Loucy (cell line): ENCODE measurements at regions not wholly inside any gene's neighbourhood (a gene's known extent, or its start where the extent isn't known, plus 50 kb on each side); places are given as distances from the start of the nearest gene placed in this dataset.

Source experiments
- H2AFZ ChIP-seq: fragments of 200-600 bp; sonication (generic); 2 replicates; pipeline ENCODE4 v1.6.0; 2016; ENCODE audit warnings: antibody characterized with exemption, mild to moderate bottlenecking, low read length, moderate library complexity
- H3F3A ChIP-seq: fragments of 200-600 bp; 2 replicates; pipeline ENCODE4 v1.6.0; 2016; ENCODE audit warnings: antibody characterized with exemption, low read depth, mild to moderate bottlenecking
- H3K27me3 ChIP-seq: fragments of 200-600 bp; sonication (generic); 2 replicates; pipeline ENCODE4 v1.6.1; 2014; ENCODE audit warnings: low read length, mild to moderate bottlenecking; ENCODE audit not compliant: insufficient read depth, poor library complexity, severe bottlenecking
- H3K36me3 ChIP-seq: fragments of 200-600 bp; sonication (generic); 2 replicates; pipeline ENCODE4 v1.6.1; 2016; ENCODE audit warnings: low read length; ENCODE audit not compliant: insufficient read depth
- H3K4me1 ChIP-seq: fragments of 200-600 bp; sonication (generic); 2 replicates; pipeline ENCODE4 v1.5.1; 2014; ENCODE audit warnings: low read length, mild to moderate bottlenecking; ENCODE audit not compliant: insufficient read depth, poor library complexity, severe bottlenecking
- H3K4me2 ChIP-seq: fragments of 200-600 bp; sonication (generic); 2 replicates; pipeline ENCODE4 v1.6.0; 2014; ENCODE audit warnings: antibody characterized with exemption, low read length, low read depth, mild to moderate bottlenecking; ENCODE audit not compliant: poor library complexity, severe bottlenecking
- H3K4me3 ChIP-seq: fragments of 200-600 bp; sonication (generic); 2 replicates; pipeline ENCODE4 v1.5.1; 2014; ENCODE audit warnings: low read length, mild to moderate bottlenecking, mixed read lengths; ENCODE audit not compliant: poor library complexity, severe bottlenecking
- H3K79me2 ChIP-seq: fragments of 200-600 bp; sonication (generic); 2 replicates; pipeline ENCODE4 v1.6.1; 2014; ENCODE audit warnings: low read length; ENCODE audit not compliant: insufficient read depth
- H3K9ac ChIP-seq: fragments of 200-600 bp; sonication (generic); 2 replicates; pipeline ENCODE4 v1.6.0; 2014; ENCODE audit warnings: mild to moderate bottlenecking, low read depth, low read length, moderate library complexity; ENCODE audit not compliant: poor library complexity, severe bottlenecking
- H3K9me2 ChIP-seq: fragments of 200-600 bp; sonication (generic); replicated peaks from 2 replicates; pipeline ENCODE4 v1.6.1; 2016; ENCODE audit warnings: low read depth, low read length, mixed read lengths
- H3K9me3 ChIP-seq: fragments of 200-600 bp; sonication (generic); 2 replicates; pipeline ENCODE4 v1.6.1; 2014; ENCODE audit warnings: mild to moderate bottlenecking, antibody characterized with exemption, low read length, low read depth; ENCODE audit not compliant: insufficient read depth
- H4K20me1 ChIP-seq: fragments of 200-600 bp; sonication (generic); 2 replicates; pipeline ENCODE4 v1.6.0; 2014; ENCODE audit warnings: antibody characterized with exemption, low read length, mild to moderate bottlenecking; ENCODE audit not compliant: insufficient read depth, poor library complexity, severe bottlenecking
- EZH2phosphoT487 ChIP-seq: fragments of 200-600 bp; IDR thresholded peaks from 2 replicates; pipeline ENCODE4 v1.6.1; 2018; ENCODE audit warnings: antibody characterized with exemption, mild to moderate bottlenecking, moderate library complexity, borderline replicate concordance
- TF ChIP-seq, protein P1 (sequence below): fragments of 200-600 bp; sonication (generic); conservative IDR thresholded peaks from 2 replicates; pipeline ENCODE4 v1.5.1; 2014; ENCODE audit warnings: mild to moderate bottlenecking, antibody characterized with exemption, low read length

DNA sequence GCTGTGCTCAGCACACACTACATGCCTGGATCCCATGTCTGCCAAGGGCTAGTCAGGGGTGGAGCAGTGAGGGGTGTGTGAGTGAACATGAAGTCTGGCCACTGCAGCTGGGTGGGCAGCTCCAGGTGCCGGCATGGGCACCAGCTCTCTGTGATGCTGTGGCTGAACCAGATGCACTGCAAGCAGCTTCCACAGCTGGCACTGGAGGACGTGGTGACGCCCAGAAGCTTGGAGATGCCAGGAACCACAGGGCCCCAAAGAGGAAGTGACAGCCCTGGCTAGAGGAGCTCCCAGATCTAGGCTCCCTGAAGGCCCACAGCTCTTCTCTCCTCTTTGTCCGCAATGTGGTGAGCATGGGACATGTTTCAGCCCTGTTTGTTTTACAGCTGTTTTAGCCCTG, 776.3 kb upstream of the POU3F3 start:
- Histone ChIP-seq H3K27me3 (no peaks in the 10 kb centered on the region), H3K4me1 (no peaks in the 10 kb centered on the region), H3K9me2 (no peaks in the 10 kb centered on the region), H2AFZ (no peak overlapping the region), H3F3A (no peaks in the 10 kb centered on the region), H3K4me2 (no peak overlapping the region), H3K9ac (no peak overlapping the region), H3K4me3 (no peak overlapping the region), H4K20me1 (no peaks in the 10 kb centered on the region), H3K36me3 (no peaks in the 10 kb centered on the region), H3K9me3 (no peaks in the 10 kb centered on the region), H3K79me2 (no peaks in the 10 kb centered on the region)
- TF ChIP-seq, protein P1, sequence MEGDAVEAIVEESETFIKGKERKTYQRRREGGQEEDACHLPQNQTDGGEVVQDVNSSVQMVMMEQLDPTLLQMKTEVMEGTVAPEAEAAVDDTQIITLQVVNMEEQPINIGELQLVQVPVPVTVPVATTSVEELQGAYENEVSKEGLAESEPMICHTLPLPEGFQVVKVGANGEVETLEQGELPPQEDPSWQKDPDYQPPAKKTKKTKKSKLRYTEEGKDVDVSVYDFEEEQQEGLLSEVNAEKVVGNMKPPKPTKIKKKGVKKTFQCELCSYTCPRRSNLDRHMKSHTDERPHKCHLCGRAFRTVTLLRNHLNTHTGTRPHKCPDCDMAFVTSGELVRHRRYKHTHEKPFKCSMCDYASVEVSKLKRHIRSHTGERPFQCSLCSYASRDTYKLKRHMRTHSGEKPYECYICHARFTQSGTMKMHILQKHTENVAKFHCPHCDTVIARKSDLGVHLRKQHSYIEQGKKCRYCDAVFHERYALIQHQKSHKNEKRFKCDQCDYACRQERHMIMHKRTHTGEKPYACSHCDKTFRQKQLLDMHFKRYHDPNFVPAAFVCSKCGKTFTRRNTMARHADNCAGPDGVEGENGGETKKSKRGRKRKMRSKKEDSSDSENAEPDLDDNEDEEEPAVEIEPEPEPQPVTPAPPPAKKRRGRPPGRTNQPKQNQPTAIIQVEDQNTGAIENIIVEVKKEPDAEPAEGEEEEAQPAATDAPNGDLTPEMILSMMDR: no peak
- no peak for TF ChIP-seq EZH2phosphoT487

DNA sequence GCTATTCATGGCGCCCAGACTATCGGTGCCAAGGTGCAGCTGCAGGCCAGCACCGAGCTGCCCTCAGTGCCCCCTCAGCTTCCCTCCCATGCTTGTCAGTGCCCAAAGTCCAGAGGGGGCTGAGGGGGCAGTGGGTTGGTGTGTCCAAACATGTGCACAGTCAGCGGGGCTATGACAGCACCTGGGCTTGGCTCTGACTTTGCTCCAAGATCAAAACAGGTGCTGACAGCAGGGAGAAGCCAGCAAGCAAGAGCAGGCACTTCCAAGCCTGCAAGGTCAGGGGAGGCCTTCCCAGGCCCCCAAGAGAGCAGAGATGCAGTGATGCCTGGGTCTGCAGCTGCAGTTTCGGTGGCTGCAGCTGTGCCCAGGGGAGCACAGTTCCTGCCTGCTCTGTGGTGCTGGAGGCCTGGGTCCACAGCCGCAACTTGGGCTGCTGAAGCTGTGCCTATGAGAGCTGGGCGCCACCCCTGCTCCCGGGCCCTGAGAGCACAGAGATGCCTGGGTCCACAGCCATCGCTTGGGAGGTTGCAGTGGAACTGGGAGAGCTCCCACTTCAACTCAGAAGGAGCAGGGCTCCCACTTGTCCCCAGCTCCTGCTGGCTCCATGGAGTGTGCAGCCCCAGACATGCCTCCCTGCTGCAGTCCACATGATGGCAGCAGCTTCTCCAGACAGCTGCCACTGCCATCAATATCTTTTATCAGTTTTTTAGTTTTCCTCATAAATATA, 775.3 kb upstream of the POU3F3 start:
- Histone ChIP-seq H4K20me1 (no peaks in the 10 kb centered on the region), H3K27me3 (no peaks in the 10 kb centered on the region)

DNA sequence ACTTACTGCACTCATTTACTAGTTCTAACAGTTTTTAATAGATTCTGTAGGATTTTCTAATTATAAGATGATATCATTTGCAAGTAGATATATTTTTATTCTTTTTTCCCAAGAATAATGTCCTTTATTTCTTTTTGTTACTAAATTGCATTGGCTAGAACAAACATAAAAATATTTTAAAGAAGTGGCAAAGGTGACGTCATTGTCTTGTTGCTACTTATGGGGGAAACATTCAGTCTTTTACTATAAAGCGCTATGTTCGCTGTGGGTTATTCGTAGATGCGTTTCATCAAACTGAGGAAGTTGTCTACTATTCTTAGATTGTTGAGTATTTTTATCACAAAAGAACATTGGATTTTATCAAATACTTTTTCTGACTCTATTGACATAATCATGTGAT, 765.2 kb upstream of the POU3F3 start:
- 0 out of 2 replicates have a peak, but pooled peaks cover 4% of the 10 kb centered on the region for H3K9me3 ChIP-seq
- H3K36me3 ChIP-seq: no peaks in the 10 kb centered on the region
- no peaks in the 10 kb centered on the region for H3K4me1 ChIP-seq
- no peak overlapping the region for H3K4me3 ChIP-seq
- no peaks in the 10 kb centered on the region; the same call in 1 of the 2 replicates for H3K9me2 ChIP-seq
- no peaks in the 10 kb centered on the region for H3F3A ChIP-seq
- no peaks in the 10 kb centered on the region for H3K79me2 ChIP-seq
- no peak overlapping the region for H3K4me2 ChIP-seq
- TF ChIP-seq, protein P1: no peak
- TF ChIP-seq EZH2phosphoT487: no peak
- no peak overlapping the region for H2AFZ ChIP-seq
- H3K27me3 ChIP-seq: no peaks in the 10 kb centered on the region
- H4K20me1 ChIP-seq: no peaks in the 10 kb centered on the region
- H3K9ac ChIP-seq: no peak overlapping the region

More for the DNA sequence above, 775.3 kb upstream of the POU3F3 start:
- no peak overlapping the region for H2AFZ ChIP-seq
- H3K9me2 ChIP-seq: no peaks in the 10 kb centered on the region
- H3F3A ChIP-seq: no peaks in the 10 kb centered on the region
- H3K9me3 ChIP-seq: no peaks in the 10 kb centered on the region
- no peaks in the 10 kb centered on the region for H3K4me1 ChIP-seq
- H3K9ac ChIP-seq: no peak overlapping the region
- H3K36me3 ChIP-seq: no peaks in the 10 kb centered on the region
- no peak for TF ChIP-seq EZH2phosphoT487
- TF ChIP-seq, protein P1: no peak
- no peak overlapping the region for H3K4me3 ChIP-seq
- no peak overlapping the region for H3K4me2 ChIP-seq
- H3K79me2 ChIP-seq: no peaks in the 10 kb centered on the region
